HuH-7.5 (cell line): ENCODE measurements at regions not wholly inside any gene's neighbourhood (a gene's known extent, or its start where the extent isn't known, plus 50 kb on each side); places are given as distances from the start of the nearest gene placed in this dataset.
"Not testable (repeated sequence)": the region's sequence is repeated elsewhere in the genome, so short reads cannot be mapped to it uniquely, and the experiment has no call there.

Experiments used
- DNase-seq: peaks from one replicate; pipeline ENCODE4 v3.0.0; 2011; ENCODE audit warnings: low spot score

DNA sequence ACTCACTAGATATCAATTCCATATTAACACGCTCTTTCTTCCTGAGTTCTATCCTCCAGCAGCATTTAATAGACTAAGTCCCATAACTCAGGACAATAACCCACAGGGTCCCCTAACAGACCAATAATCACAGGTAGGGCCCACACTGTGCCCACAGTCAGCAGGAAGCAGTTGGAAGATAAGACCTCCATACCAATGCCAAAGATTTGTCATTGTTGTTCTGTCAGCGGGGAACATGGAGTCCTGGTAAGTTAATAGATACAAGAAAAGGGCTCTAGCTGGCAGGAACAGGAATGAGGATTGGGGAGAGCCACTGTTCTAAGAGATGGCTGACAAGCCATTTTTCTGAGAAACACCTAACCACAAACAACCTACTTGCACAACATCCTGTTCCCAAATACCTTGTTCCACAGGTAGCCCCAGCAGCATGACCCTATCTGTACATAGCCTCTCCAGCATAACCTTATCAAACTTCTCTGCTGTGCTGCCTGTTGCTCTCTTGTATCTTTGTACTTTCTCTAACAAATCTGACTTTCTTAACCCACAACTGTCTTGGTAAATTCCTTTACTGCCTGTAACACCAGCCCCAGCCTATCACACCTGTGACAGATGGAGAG lies 142.0 kb upstream of the KCNJ15 start:
- no peak for DNase-seq

DNA sequence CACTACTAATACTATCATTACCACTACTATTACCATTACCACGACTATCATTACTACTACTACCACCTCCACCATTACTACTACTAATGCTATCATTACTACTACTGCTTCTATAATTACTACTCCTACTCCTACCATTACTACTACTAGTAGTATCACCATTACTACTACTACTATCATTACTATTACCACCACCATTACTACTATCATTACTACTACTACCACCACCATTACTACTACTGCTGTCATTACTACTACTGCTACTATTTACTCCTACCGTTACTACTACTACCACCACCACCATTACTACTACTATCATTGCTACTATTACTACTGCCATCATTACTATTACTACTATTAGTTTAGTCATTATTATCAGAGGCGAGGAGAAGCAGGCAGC lies 140.9 kb upstream of the KCNJ15 start:
- no peak for DNase-seq

DNA sequence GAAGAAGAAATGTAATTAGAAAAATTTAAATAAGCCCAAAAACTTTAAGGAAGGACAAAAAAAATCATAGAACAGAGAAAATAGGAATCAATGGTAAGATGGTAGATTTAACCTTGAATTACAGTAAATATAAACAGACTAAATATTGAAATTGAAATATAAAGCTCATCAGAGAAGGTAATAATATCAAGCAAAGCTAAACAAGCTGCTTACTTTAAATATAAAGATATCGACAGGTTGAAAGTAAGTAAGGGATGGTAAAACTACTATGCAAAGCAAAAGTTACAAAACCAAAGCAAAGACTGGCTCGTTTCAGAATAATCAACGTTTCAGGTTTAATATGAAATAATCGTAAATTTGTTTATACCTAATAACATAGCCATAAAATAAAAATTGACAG lies 137.0 kb upstream of the KCNJ15 start:
- no peak for DNase-seq

DNA sequence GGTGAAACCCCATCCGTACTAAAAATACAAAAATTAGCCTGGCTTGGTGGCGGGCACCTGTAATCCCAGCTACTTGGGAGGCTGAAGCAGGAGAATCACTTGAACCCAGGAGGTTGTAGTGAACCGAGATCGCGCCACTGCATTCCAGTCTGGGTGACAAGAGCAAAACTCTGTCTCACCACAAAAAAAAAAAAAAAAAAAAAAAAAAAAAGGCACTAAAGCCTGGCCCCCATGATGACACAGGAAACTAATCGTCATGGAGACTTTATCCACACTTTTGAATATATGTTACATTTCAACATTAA lies 136.2 kb upstream of the KCNJ15 start:
- DNase-seq = not testable (repeated sequence)

DNA sequence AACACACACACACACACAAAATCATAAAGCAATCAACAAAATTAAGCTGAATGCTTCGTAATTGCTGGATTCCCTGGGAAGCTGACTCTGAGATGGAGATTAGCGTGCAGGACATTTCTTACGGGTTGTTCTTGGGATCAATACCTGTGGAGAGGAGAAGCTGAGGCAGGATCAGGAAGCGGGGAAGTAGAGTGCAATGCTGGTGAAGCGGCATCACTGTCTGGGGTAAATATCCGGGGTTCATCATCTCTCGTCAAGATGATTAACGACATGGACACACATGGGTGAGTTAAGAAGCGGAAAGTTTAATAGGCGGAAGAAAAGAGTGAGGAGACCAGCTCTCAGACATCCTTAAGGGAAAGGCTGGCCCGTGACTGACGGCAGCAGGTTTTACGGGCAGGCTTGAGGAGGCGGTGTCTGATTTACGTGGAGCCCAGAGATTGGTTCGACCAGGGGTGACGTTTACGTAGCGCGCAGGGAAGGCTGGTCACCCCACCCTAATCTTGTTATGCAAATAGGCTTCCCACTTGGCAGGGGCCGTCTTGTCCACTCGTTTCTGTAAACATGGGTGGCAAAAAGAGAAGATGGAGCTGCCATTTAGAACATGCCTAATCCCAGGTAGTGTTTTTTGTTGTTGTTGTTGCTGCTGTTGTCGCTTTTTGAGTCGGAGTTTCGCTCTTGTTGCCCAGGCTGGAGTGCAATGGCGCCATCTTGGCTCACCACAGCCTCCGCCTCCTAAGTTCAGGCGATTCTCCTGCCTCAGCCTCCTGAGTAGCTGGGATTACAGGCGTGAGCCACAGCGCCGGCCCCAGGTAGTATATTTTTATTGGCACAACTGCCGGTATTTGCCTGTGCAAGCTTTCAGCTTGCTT lies 135.6 kb upstream of the KCNJ15 start:
- DNase-seq = no peak

DNA sequence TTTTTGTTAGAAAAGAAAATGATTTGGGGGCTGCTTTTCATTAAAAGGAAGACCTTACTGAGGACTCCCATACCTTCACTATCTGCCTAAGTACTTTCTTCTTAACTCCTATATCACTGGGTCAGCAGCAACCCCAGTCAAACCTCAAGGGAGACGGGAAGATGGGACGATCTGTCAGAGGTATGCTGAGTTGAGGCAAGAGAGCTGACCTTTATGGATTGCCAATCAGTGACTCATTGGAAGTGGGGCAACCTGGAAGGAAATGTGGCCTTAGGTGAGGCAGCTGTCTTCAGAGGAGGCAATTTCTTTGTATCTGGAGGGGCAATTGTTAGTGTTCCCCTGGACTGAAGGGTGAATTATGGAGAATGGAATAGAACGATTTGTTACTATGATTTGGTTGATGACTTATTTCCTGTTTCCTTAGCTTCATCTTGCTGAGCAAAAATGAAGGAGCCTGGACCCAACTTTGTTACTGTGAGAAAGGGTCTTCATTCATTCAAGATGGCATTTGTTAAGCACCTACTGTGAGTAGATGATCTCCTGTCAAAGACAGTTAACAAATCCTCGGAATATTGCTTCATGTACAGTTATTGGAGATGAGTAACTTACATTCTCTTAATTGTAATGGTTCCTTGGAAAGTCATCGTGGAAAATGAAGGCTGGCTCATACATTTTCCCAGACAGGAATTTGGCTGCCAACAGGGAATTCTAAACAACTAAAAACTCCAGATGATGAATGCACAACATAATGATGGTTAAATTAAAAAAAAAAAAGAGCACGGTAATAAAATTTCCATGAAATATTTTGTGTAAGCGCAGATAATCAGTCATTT lies 134.7 kb upstream of the KCNJ15 start:
- no peak for DNase-seq

DNA sequence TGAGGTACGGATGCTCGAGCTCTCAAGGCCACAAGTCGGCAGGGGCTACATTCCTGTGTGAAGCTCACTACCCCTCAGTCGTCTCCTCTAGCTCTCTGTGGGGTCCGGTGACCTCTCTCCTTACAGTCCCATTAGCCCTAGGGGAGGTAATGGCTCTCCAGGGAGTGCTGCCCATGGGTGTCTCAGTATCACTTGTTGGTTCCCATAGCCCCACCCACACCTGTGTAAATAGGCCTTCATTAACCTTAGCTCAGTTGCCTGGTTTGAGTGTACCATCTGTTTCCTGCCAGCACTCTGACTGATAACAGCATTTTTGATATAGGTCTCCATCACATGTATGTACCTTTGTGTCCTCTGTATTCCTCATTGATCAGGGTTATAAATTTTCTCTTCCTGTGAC lies 133.2 kb upstream of the KCNJ15 start:
- DNase-seq = no peak

DNA sequence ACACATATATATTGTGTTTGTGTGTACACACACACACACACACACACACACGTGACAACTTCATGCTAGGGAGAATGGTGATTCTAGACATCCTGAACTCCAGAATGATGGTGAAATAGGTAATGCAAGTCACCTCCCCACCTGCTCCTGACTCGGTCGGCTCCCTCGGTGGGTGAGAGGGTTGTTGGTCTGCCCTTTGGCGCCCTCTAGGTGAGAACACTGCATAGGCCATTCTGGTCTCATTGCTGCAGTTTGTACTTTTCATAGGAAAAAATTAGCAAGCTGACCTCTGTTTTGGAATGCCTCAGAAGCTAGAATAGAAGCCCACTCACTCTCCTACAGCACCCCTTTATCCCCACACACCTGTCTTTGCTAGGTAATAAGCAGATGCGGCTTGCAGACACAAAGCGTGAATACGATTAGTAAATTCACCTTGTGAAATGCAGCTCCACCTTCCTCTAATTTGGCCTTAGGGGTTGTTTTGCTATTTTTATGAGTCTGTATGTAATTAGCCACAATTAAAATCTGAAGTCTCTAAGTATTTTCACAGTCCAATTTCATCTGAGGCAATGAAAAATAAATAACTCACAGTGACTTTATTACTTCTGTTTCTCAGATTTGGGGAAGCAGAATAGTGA lies 130.0 kb upstream of the KCNJ15 start:
- DNase-seq = peak; percentile 31

DNA sequence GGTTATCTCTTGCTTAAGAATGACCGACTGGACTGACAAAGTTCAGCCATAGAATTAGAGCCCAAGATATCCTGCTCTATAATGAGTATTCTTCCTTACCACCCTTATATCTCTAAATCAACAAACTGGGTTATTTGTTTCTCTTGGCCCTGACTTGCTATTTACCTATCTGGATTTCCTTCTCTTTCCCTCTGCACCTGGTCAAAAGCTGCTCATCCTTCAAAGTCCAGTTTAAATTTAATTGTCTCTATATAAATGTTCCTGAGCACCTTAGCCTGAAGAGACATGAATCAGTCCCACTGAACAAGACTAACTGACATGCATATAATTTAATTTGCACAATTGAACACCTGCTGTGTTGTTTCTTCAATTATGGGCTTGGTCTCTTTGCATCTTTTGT lies 127.1 kb upstream of the KCNJ15 start:
- no peak for DNase-seq

DNA sequence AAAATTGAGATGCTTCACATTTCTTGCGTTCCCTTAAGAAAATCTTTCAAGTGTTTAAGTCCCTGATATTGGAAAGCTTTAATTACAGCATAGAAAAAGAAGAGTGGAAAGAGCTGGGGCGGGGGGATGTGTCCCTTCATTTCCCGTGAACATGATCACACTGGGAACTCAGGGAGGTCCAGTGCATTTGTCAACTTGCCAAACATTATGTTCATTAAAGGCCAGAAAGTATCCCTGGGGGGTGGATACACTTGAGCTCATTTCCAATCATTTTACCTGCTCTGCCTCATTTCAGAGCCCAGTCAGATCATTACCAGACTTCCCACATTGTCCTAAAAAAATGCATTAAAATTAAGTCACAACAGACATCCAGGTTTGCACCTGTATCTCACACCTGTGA lies 123.6 kb upstream of the KCNJ15 start:
- DNase-seq = no peak

DNA sequence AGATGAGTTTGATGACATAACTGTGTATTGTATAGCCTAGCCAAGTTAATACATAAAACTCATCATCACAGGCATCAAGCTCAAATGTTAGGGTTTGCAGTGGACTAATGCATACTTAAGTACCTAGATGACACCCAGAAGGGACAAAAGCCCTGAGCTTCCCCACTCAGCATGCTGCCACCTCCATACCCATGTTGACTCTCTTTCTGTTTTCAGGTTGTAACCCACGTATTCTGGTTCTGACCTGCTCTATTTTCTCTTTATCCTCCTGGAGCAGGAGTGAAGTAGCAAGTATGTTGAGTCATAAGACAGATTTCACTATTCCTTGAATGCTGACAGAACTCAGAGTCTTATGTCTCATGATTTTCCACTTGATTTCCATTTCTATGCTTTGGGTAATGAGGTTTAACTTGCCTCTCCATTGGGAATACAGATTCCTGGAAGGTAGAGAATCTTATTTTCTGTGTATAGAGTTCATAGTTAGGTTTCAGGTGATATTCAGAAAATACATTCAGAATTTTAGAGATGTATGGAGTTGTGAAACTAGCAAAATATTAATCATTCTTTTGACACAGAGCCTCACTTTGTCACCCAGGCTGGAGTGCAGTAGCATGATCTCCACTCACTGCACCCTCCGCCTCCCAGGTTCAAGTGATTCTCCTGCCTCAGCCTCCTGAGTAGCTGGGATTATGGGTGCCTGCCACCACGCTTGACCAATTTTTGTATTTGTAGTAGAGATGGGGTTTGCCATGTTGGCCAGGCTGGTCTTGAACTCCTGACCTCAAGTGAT lies 122.5 kb upstream of the KCNJ15 start:
- no peak for DNase-seq

DNA sequence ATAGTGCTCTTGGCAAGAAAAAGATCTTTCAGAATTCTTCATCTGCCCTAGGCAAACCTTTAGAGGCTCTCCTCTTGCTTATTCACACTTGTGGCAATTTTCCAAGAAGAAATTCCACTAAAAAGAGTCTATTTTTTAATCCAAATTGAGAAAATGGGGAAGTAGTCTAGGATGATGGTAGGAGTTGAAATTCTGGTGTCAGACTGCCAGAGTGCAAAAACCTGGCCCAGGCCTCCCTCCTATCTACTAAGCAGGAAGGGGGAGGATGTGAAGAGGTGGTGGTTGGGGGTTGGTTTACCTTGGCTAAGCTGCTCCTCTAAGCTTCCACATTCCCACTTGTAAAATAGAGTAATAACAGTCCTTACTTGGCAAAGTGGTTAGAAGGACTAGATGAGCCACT lies 120.6 kb upstream of the KCNJ15 start:
- DNase-seq = no peak

DNA sequence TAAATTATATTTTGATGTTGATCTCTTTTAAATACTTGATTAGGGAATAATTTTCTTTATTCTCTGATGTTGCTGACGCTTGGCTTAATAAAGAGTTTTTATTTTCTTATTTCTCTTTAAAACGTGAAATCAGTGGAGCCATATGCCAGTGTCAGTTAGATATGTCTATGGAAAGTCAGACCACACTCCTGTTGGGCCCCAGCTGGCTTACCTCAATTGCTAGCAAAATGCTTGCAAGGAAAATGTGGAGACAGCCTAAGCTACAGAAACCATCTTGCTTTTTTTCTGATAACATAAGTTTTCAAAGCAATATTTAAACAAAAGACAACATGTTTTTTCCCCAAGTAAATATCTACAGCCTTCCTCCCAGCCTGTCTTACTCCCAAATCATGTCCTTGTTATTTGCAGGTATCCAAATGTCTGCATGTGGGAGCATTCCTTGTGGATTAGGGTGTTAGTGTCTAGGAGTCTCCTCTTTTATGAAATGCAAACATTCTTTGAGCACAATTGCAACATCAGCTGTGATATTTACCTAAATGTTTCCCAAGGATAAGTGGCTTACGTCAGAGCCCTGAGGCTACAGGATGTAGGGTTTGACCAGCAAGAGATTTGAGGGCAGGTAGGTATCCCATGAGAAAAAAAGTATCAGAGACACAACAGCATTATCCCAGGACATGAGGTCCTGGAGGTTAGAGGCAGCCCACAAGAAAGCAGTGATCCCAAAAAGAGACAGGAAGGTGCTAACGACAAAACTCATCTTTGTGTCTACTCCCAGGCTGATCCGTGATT lies 117.2 kb upstream of the KCNJ15 start:
- no peak for DNase-seq

DNA sequence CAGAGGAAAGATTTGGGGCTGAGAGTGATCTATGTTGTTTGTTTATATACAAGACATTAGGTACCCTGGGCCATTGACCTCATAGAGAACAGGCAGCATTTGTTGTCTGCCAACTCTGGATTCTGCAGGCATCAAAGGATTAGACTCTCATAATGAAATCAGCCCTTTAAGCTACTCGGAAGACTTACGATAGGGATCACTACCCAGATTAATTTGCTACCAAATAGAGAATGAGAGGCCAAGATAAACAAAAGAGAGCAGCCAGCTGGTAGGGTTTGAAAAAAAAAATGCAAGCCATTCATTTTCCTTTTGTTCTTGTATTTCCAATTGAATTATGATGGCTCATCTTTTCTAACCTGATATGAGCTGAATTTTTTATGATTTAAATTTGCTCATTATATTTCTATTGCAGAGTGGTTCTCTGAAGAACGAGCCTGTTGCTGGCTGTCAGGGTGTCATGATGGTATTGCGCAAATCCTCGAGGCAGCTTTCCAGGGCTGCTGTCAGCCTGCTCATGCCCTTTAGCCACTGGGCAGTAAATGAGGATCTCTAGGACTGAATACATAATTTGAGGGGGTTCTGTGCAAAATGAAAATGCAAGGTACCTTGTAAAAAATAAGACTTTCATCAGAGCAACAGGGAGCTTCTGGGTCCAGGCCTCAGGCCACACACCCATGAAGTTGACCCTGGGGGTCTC lies 116.4 kb upstream of the KCNJ15 start:
- DNase-seq = no peak

DNA sequence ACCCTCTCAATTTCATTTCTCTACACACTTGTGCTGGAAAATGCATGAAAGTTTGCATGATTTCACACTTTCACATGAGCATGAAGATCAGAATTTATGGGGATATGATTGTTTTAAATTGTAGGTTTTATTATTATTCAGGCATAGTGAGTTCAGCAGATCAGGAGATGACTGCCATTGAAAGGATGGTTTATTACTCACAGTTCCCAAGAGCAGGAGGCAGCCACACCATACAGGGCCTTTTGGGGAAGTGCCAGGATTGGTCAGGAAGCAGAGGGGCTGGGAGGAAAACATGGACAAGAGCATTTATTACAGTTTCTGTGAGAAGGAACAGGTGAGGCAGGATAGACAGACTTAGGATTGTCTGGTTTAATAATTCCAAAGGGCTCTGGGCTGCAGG lies 114.6 kb upstream of the KCNJ15 start:
- DNase-seq = no peak

DNA sequence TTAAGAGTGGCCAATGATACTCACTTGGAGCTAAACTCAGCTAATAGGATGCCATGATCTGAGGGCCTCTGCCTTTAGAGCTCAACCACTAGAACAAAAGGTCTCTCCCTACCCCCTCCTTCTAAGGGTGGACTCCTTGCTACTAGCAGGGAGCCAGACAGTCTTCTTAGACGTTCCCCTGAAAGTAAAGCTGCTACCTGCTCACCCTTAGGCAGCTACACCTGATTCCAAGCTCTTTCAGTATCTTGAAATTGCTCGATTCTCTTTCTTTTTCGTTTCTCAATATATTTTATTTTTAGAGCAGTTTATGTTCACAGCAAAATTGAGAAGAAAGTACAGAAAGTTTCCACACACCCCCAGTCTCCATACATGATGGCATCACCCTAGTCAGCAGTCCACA lies 112.6 kb upstream of the KCNJ15 start:
- no peak for DNase-seq

DNA sequence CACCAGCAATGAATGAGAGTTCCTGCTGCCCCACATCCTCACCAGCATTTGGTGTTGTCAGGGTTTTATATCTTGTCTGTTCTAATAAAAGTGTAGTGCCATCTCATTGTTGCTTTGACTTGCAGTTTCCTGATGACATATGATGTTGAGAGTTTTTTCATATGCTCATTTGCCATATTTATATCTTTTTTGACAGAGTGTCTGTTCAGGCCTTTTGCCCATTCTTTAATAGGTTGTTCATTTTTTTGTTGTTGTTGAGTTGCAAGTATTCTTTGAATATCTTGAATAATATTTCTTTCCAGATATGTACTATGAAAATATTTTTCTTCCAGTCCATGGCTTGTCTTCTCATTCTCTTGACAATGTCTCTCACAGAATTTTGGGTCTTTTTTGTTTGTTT lies 111.7 kb upstream of the KCNJ15 start:
- no peak for DNase-seq

DNA sequence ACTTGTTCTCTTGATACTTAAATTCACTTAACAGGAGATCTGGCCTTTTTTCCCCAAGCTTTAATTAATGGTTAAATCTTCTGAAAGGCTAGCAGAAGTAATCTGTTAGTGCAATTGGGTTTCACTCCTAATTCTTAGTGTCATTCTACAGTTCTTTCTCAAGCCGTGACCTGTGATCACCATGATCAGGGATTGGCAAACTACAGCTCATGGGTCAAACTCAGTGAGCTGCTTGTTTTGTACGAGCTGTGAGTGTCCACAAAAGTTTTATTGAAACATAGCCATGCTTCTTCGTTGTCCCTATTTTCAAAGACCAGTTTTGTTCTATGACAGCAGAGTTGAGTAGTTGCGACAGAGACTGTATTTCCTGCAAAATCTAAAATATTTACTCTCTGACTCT lies 109.4 kb upstream of the KCNJ15 start:
- DNase-seq = no peak

DNA sequence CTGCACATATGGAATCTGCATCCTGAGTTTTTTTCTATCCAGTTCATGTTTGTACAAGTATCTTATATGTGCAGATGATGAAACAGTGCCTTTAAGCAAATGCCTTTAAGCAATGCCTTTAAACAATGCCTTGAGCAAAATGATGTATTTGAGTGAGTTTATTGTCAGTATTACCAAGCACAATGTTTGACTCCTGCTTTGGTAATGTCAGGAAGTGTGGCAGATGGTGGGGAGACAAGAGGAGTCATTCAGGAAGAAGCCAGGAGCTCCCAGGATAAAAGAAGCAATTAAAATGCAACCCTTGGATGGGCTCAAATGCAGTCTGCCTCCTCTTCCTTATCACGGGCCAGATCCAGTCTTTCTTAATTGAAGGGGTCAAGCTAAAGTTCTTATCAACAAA lies 108.7 kb upstream of the KCNJ15 start:
- DNase-seq = no peak

DNA sequence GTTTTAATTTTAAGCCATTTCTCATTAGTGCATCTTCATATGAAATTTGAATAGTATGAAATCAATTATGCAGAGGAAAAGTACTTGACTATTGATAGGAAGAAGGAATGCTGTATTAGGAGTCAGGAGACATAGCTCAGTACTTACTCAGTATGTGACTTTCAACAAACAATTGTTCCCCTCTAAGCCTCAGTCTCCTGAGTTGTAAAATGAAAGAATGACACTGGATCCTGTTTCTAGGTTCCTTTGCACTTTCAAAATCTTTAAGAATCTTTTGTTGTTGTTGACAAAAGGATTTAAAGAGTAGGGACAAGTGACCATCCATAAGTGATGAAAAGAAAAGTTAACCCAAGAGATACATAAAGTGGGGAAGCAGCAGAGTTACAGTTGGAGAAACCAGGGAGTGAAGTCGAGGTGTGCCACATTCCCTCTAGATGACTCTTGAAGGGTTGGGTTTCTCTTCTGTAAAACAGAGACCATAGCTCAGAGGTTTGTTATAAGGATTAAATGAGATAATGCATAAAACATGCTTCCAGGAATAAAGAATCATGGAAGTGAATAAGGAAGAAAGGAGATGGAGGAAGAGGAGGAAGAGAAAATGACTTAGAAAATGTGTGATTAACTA lies 105.7 kb upstream of the KCNJ15 start:
- DNase-seq = no peak
